H1 (cell line): ENCODE measurements at regions not wholly inside any gene's neighbourhood (a gene's known extent, or its start where the extent isn't known, plus 50 kb on each side); places are given as distances from the start of the nearest gene placed in this dataset.

Source experiments
- CTCF ChIA-PET: fragments of 300-600 bp; sonication (Branson Sonifier 250); formaldehyde crosslinking; loops from one replicate; lab custom pipeline; 2021; ENCODE audit not compliant: partially characterized antibody; lab: Charles Lee
- POLR2A ChIA-PET: fragments of 300-600 bp; sonication (Branson Sonifier 250); formaldehyde crosslinking; loops from one replicate; lab custom pipeline; 2021; ENCODE audit warnings: inconsistent platforms; ENCODE audit not compliant: partially characterized antibody; lab: Charles Lee
- DNase-seq, 2 experiments: peaks; one replicate each; pipeline versions ENCODE4 v3.0.0 to v3.0.0-alpha.2; 2010 to 2022; ENCODE audit warnings: low spot score in 2 of 2, low read depth in 1 of 2, mixed read lengths in 1 of 2
- FAIRE-seq: peaks from 2 replicates; lab custom pipeline; 2011; peaks lifted over from hg19 to GRCh38; lab: Jason Lieb, UNC
- H2AFZ ChIP-seq: 2 replicates; pipeline ENCODE4 v1.8.1; 2012; ENCODE audit warnings: low read length, inconsistent platforms
- H2AK5ac ChIP-seq: 2 replicates; pipeline ENCODE4 v1.6.1; 2013; ENCODE audit warnings: low read depth, low read length
- H2BK120ac ChIP-seq: replicated peaks from 2 replicates; pipeline ENCODE3; 2013; ENCODE audit warnings: low read depth, low read length, inconsistent platforms
- H2BK12ac ChIP-seq: 2 replicates; pipeline ENCODE4 v1.6.1; 2013; ENCODE audit warnings: low read depth, low read length
- H2BK15ac ChIP-seq: 2 replicates; pipeline ENCODE4 v1.6.1; 2013; ENCODE audit warnings: low read length
- H2BK20ac ChIP-seq: 2 replicates; pipeline ENCODE4 v1.6.1; 2013; ENCODE audit warnings: low read length
- H2BK5ac ChIP-seq: 2 replicates; pipeline ENCODE4 v1.6.1; 2013; ENCODE audit warnings: low read depth, low read length
- H3K14ac ChIP-seq: 2 replicates; pipeline ENCODE4 v1.6.1; 2013; ENCODE audit warnings: inconsistent platforms; ENCODE audit not compliant: insufficient read length
- H3K18ac ChIP-seq: 2 replicates; pipeline ENCODE4 v1.6.1; 2013; ENCODE audit warnings: low read length; ENCODE audit errors: extremely low read depth
- H3K23ac ChIP-seq: 2 replicates; pipeline ENCODE4 v1.6.1; 2013; ENCODE audit warnings: inconsistent platforms; ENCODE audit not compliant: insufficient read length
- H3K23me2 ChIP-seq: 2 replicates; pipeline ENCODE4 v1.6.1; 2013; ENCODE audit warnings: low read depth, low read length
- H3K27ac ChIP-seq: 2 replicates; pipeline ENCODE4 v1.6.1; 2011; ENCODE audit warnings: low read depth, low read length, inconsistent platforms
- H3K27me3 ChIP-seq, 4 experiments: replicated peaks in 1 of 4; 1 replicate in 1 of 4; 2 replicates in 3 of 4; pipeline versions ENCODE4 v1.6.1 to v1.8.1; 2011 to 2013; ENCODE audit warnings: low read length in 3 of 4, mild to moderate bottlenecking in 3 of 4, inconsistent platforms in 2 of 4, mixed read lengths in 2 of 4, moderate library complexity in 1 of 4; ENCODE audit not compliant: control insufficient read depth in 3 of 4, insufficient read depth in 3 of 4; ENCODE audit errors: extremely low read depth in 1 of 4
- H3K36me3 ChIP-seq, 4 experiments: 2 replicates each; pipeline versions ENCODE4 v1.6.1 to v1.8.1; 2011 to 2013; ENCODE audit warnings: mild to moderate bottlenecking in 4 of 4, low read length in 3 of 4, moderate library complexity in 2 of 4, control low read depth in 1 of 4, inconsistent platforms in 1 of 4; ENCODE audit not compliant: insufficient read depth in 4 of 4, control insufficient read depth in 2 of 4
- H3K4ac ChIP-seq: replicated peaks from 2 replicates; pipeline ENCODE3; 2013; ENCODE audit warnings: low read length, low read depth, mixed read lengths, inconsistent platforms; ENCODE audit not compliant: insufficient read length
- H3K4me1 ChIP-seq, 4 experiments: replicated peaks in 1 of 4; 1 replicate in 1 of 4; 2 replicates in 3 of 4; pipeline versions ENCODE4 v1.6.1 to v1.8.1; 2011 to 2013; ENCODE audit warnings: low read length in 3 of 4, inconsistent platforms in 2 of 4, mixed read lengths in 1 of 4; ENCODE audit not compliant: insufficient read depth in 4 of 4, control insufficient read depth in 3 of 4
- H3K4me2 ChIP-seq, 2 experiments: 2 replicates each; pipeline versions ENCODE4 v1.6.1 to v1.8.1; 2011 to 2013; ENCODE audit warnings: low read depth in 2 of 2, low read length in 2 of 2, control low read depth in 1 of 2, inconsistent platforms in 1 of 2, mild to moderate bottlenecking in 1 of 2; ENCODE audit not compliant: insufficient read depth in 1 of 2
- H3K4me3 ChIP-seq, 4 experiments: fragments of 200-600, 300-600 bp in 1 of 4; sonication (generic), shearing (Covaris generic), sonication (Bioruptor Twin) in 1 of 4; 2 replicates each; pipeline versions ENCODE4 v1.5.1 to v1.8.1; 2011 to 2016; ENCODE audit warnings: low read length in 4 of 4, low read depth in 3 of 4, control low read depth in 2 of 4, inconsistent platforms in 2 of 4, mild to moderate bottlenecking in 2 of 4, mixed read lengths in 1 of 4, moderate library complexity in 1 of 4; ENCODE audit not compliant: insufficient read depth in 2 of 4; ENCODE audit errors: extremely low read depth in 1 of 4
- H3K56ac ChIP-seq: replicated peaks from 2 replicates; pipeline ENCODE3; 2013; ENCODE audit warnings: low read depth, mild to moderate bottlenecking, mixed read lengths, low read length, inconsistent platforms; ENCODE audit not compliant: insufficient read length
- H3K79me1 ChIP-seq: 2 replicates; pipeline ENCODE4 v1.6.1; 2013; ENCODE audit warnings: low read depth, low read length, control low read depth
- H3K79me2 ChIP-seq, 2 experiments: 2 replicates each; pipeline versions ENCODE4 v1.6.1 to v1.8.1; 2012 to 2013; ENCODE audit warnings: low read length in 2 of 2, mild to moderate bottlenecking in 2 of 2, inconsistent platforms in 1 of 2; ENCODE audit not compliant: insufficient read depth in 2 of 2, control insufficient read depth in 1 of 2
- H3K9ac ChIP-seq, 4 experiments: replicated peaks in 1 of 4; 1 replicate in 1 of 4; 2 replicates in 3 of 4; pipeline versions ENCODE4 v1.6.1 to v1.8.1; 2011 to 2013; ENCODE audit warnings: low read depth in 3 of 4, low read length in 3 of 4, control low read depth in 2 of 4, mild to moderate bottlenecking in 2 of 4, moderate library complexity in 2 of 4, inconsistent platforms in 1 of 4; ENCODE audit errors: extremely low read depth in 1 of 4
- H3K9me3 ChIP-seq, 2 experiments: 2 replicates each; pipeline versions ENCODE4 v1.6.1 to v1.8.1; 2012 to 2013; ENCODE audit warnings: mild to moderate bottlenecking in 2 of 2, moderate library complexity in 2 of 2, control low read depth in 1 of 2, inconsistent platforms in 1 of 2, low read depth in 1 of 2, low read length in 1 of 2, mixed read lengths in 1 of 2; ENCODE audit not compliant: insufficient read depth in 2 of 2
- H4K20me1 ChIP-seq, 2 experiments: replicated peaks in 1 of 2; 2 replicates each; pipeline versions ENCODE3 to v1.8.1; 2011 to 2013; ENCODE audit warnings: inconsistent platforms in 2 of 2, low read length in 2 of 2, mild to moderate bottlenecking in 1 of 2; ENCODE audit not compliant: insufficient read depth in 2 of 2, control insufficient read depth in 1 of 2
- H4K5ac ChIP-seq: 2 replicates; pipeline ENCODE4 v1.6.1; 2013; ENCODE audit warnings: low read length, low read depth, mixed read lengths, inconsistent platforms; ENCODE audit not compliant: insufficient read length
- H4K8ac ChIP-seq: 2 replicates; pipeline ENCODE4 v1.8.0; 2013; ENCODE audit warnings: mild to moderate bottlenecking, moderate library complexity, low read length, inconsistent platforms; ENCODE audit not compliant: insufficient read depth; ENCODE audit errors: extremely low read depth
- H4K91ac ChIP-seq: replicated peaks from 2 replicates; pipeline ENCODE3; 2013; ENCODE audit warnings: low read length, mixed read lengths, inconsistent platforms; ENCODE audit not compliant: insufficient read length
- KDM4A ChIP-seq: IDR thresholded peaks from one replicate; pipeline ENCODE4 v1.7.1; 2012; ENCODE audit warnings: low read depth, mild to moderate bottlenecking, moderate library complexity, low read length, inconsistent platforms; ENCODE audit not compliant: severe bottlenecking
- PHF8 ChIP-seq: fragments of 200-600 bp; sonication (generic); conservative IDR thresholded peaks from 2 replicates; pipeline ENCODE4 v1.7.1; 2012; ENCODE audit warnings: low read depth, mild to moderate bottlenecking, inconsistent platforms, low read length, moderate library complexity
- RXRA ChIP-seq: IDR thresholded peaks from 2 replicates; pipeline ENCODE4 v1.6.1; 2011; ENCODE audit warnings: low read depth, mild to moderate bottlenecking, low read length, moderate library complexity; ENCODE audit not compliant: insufficient read depth
- WGBS, 2 experiments: shearing (Covaris generic) in 1 of 2; methylation state at CpG; one replicate each; pipeline versions ENCODE4 v1.1.6 to v1.1.7; 2013 to 2015; ENCODE audit warnings: low lambda C conversion rate in 2 of 2, mixed read lengths in 2 of 2, inconsistent platforms in 1 of 2, low coverage in 1 of 2, missing lambda C conversion rate in 1 of 2; ENCODE audit not compliant: insufficient replicate concordance in 2 of 2, insufficient coverage in 1 of 2, insufficient read length in 1 of 2; ENCODE audit errors: extremely low coverage in 1 of 2, missing lambda C conversion rate in 1 of 2; 5-methylcytosine and 5-hydroxymethylcytosine counted together
- TF ChIP-seq, protein P1 (sequence below): IDR thresholded peaks from 2 replicates; pipeline ENCODE4 v1.6.1; 2011; ENCODE audit warnings: low read depth, mild to moderate bottlenecking, low read length; ENCODE audit not compliant: insufficient read depth
- TF ChIP-seq, protein P2 (sequence below), 3 experiments: IDR thresholded peaks; 1 replicate in 2 of 3; 2 replicates in 1 of 3; pipeline versions ENCODE4 v1.5.1 to v1.6.1; 2011; ENCODE audit warnings: low read length in 3 of 3, mild to moderate bottlenecking in 3 of 3, inconsistent platforms in 2 of 3, low read depth in 1 of 3, moderate library complexity in 1 of 3; ENCODE audit not compliant: insufficient read depth in 1 of 3; ENCODE audit errors: control extremely low read depth in 1 of 3

DNA sequence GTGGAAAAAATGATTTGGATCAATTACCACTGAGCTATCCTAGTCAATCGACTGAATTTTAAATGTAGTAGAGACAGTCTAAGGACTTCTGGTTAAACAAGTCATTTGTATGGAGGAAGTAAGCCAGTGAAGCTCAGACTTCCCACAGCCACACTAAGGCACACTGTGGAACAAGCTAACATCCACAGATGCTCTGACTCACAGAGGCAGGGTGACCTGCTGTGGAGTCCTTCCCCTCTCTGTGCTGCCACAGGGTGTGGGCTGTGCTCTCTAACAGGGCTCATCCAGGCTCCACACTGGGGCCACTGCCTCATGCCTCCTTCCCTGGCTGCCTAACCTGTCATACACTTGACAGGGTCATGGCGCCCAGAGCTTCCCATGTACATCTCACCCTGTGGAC is 351.0 kb downstream of the GALR1 start:
- Histone ChIP-seq H3K4me3 (no peak overlapping the region), H3K18ac (no peak overlapping the region), H2AFZ (no peak overlapping the region), H4K8ac (no peak overlapping the region), H3K4me1 (no peaks in the 10 kb centered on the region), H2BK12ac (no peak overlapping the region), H3K27ac (no peak overlapping the region), H2BK15ac (no peak overlapping the region), H4K5ac (no peak overlapping the region), H3K79me1 (no peaks in the 10 kb centered on the region), H4K91ac (no peak overlapping the region), H3K4ac (no peak overlapping the region), H2BK120ac (no peak overlapping the region), H2BK5ac (no peak overlapping the region), H3K79me2 (no peaks in the 10 kb centered on the region), H2BK20ac (no peak overlapping the region), H3K9me3 (no peaks in the 10 kb centered on the region), H3K56ac (no peak overlapping the region), H2AK5ac (no peak overlapping the region), H3K9ac (no peak overlapping the region), H3K14ac (no peak overlapping the region), H3K23me2 (no peaks in the 10 kb centered on the region), H3K4me2 (no peak overlapping the region), H4K20me1 (no peaks in the 10 kb centered on the region), H3K23ac (no peak overlapping the region), H3K36me3 (no peaks in the 10 kb centered on the region), H3K27me3 (no peaks in the 10 kb centered on the region)
- POLR2A ChIA-PET, result no interaction called here
- DNase-seq (no peak), FAIRE-seq (no peak)
- whole genome bisulfite sequencing, 2 experiments, result 90% methylated on average over 2 of the region's 2 CpGs; no CpG with 5 or more reads in 1 of the 2 experiments
- TF ChIP-seq KDM4A (no peak), PHF8 (no peak), RXRA (no peak)
- TF ChIP-seq, protein P1, sequence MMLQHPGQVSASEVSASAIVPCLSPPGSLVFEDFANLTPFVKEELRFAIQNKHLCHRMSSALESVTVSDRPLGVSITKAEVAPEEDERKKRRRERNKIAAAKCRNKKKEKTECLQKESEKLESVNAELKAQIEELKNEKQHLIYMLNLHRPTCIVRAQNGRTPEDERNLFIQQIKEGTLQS, result no peak
- TF ChIP-seq, protein P2, sequence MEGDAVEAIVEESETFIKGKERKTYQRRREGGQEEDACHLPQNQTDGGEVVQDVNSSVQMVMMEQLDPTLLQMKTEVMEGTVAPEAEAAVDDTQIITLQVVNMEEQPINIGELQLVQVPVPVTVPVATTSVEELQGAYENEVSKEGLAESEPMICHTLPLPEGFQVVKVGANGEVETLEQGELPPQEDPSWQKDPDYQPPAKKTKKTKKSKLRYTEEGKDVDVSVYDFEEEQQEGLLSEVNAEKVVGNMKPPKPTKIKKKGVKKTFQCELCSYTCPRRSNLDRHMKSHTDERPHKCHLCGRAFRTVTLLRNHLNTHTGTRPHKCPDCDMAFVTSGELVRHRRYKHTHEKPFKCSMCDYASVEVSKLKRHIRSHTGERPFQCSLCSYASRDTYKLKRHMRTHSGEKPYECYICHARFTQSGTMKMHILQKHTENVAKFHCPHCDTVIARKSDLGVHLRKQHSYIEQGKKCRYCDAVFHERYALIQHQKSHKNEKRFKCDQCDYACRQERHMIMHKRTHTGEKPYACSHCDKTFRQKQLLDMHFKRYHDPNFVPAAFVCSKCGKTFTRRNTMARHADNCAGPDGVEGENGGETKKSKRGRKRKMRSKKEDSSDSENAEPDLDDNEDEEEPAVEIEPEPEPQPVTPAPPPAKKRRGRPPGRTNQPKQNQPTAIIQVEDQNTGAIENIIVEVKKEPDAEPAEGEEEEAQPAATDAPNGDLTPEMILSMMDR (IDR thresholded peaks at IDR 0.05; ENCODE audit: control extremely low read depth in 1 of 3, insufficient read depth in 1 of 3, low read depth in 1 of 3, low read length in 3 of 3), result no peak
- CTCF ChIA-PET, result no interaction called here
